RWPE2 (cell line): ENCODE measurements at regions not wholly inside any gene's neighbourhood (a gene's known extent, or its start where the extent isn't known, plus 50 kb on each side); places are given as distances from the start of the nearest gene placed in this dataset.

ENCODE experiments used
- ATAC-seq: fragments of 200-7000 bp; cut with Tn5 transposase; 3 replicates; pipeline ENCODE4 v1.9.1; 2021; ENCODE audit warnings: low read depth
- DNase-seq: peaks from one replicate; pipeline ENCODE4 v3.0.0-alpha.2; 2020; ENCODE audit warnings: low spot score
- H3K27ac ChIP-seq: fragments of 450-650 bp; 2 replicates; pipeline ENCODE4 v1.5.1; 2017; ENCODE audit warnings: mild to moderate bottlenecking; ENCODE audit not compliant: poor library complexity, severe bottlenecking
- H3K27me3 ChIP-seq: fragments of 250-450 bp; sonication (Bioruptor Pico); 2 replicates; pipeline ENCODE4 v1.5.1; 2021; ENCODE audit warnings: mild to moderate bottlenecking, moderate library complexity; ENCODE audit not compliant: insufficient read depth, poor library complexity, severe bottlenecking
- H3K36me3 ChIP-seq: fragments of 250-450 bp; sonication (Bioruptor Pico); 2 replicates; pipeline ENCODE4 v1.5.1; 2020; ENCODE audit warnings: low read depth, mild to moderate bottlenecking, moderate library complexity
- H3K4me1 ChIP-seq: fragments of 250-450 bp; sonication (Bioruptor Pico); 2 replicates; pipeline ENCODE4 v1.5.1; 2021; ENCODE audit warnings: mild to moderate bottlenecking, moderate library complexity; ENCODE audit not compliant: insufficient read depth, poor library complexity, severe bottlenecking
- H3K4me3 ChIP-seq: fragments of 250-450 bp; sonication (Bioruptor Pico); 2 replicates; pipeline ENCODE4 v1.5.1; 2021; ENCODE audit warnings: mild to moderate bottlenecking, moderate library complexity; ENCODE audit not compliant: severe bottlenecking
- H3K9me3 ChIP-seq: fragments of 250-450 bp; sonication (Bioruptor Pico); 2 replicates; pipeline ENCODE4 v1.5.1; 2021; ENCODE audit warnings: mild to moderate bottlenecking, moderate library complexity; ENCODE audit not compliant: severe bottlenecking
- TF ChIP-seq, protein P1 (sequence below): fragments of 450-650 bp; IDR thresholded peaks from one replicate; pipeline ENCODE4 v1.5.1; 2017; ENCODE audit warnings: mild to moderate bottlenecking, moderate library complexity; ENCODE audit not compliant: poor library complexity, severe bottlenecking

DNA sequence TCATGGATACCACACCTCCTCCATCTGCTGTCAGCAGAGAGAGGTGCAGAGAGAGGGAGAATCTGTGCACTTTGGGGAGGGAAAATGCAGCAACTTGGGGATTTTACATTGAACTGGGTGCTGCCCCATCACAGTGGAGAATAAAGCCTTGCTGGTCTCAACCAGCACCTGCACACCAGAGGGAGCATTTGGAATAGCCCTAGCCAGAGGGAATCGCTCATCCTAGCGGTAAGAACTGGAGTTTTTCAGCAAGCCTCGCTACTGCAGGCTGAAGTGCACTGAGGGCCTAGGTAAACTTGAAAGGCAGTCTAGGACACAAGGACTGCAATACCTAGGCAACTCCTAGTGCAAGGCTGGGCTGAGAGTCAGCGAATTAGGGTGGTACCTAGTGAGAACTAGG is 148.7 kb downstream of the KDR start:
- no peaks in the 10 kb centered on the region for H3K4me1 ChIP-seq
- TF ChIP-seq, protein P1, sequence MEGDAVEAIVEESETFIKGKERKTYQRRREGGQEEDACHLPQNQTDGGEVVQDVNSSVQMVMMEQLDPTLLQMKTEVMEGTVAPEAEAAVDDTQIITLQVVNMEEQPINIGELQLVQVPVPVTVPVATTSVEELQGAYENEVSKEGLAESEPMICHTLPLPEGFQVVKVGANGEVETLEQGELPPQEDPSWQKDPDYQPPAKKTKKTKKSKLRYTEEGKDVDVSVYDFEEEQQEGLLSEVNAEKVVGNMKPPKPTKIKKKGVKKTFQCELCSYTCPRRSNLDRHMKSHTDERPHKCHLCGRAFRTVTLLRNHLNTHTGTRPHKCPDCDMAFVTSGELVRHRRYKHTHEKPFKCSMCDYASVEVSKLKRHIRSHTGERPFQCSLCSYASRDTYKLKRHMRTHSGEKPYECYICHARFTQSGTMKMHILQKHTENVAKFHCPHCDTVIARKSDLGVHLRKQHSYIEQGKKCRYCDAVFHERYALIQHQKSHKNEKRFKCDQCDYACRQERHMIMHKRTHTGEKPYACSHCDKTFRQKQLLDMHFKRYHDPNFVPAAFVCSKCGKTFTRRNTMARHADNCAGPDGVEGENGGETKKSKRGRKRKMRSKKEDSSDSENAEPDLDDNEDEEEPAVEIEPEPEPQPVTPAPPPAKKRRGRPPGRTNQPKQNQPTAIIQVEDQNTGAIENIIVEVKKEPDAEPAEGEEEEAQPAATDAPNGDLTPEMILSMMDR, result peak; percentile 7
- H3K27ac ChIP-seq, result no peak overlapping the region
- no peaks in the 10 kb centered on the region for H3K27me3 ChIP-seq
- no peaks in the 10 kb centered on the region for H3K9me3 ChIP-seq
- ATAC-seq, result no peak
- no peak for DNase-seq
- no peaks in the 10 kb centered on the region for H3K36me3 ChIP-seq
- H3K4me3 ChIP-seq, result no peak overlapping the region

DNA sequence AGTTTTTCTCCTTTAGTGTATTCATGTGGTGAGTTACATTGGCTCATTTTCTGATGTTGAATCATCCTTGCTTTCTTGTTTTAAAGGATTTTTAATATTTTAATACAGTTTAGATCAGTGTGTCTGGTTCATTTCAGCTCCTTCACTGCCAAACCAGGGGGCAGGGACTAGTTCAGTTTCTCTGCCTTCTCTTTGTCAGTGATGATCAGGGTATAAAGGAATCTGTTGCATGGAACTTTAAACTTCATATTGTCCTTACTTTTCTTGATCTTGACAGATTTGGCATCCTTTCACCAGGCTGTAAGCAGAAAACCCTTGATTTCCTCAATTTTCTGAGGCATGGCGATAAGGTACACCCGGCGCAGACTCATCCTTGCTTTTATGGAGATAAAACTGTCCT is 149.4 kb downstream of the KDR start:
- Histone ChIP-seq H3K9me3 (no peaks in the 10 kb centered on the region), H3K4me1 (no peaks in the 10 kb centered on the region), H3K27ac (no peak overlapping the region), H3K4me3 (no peak overlapping the region), H3K36me3 (no peaks in the 10 kb centered on the region), H3K27me3 (no peaks in the 10 kb centered on the region)
- ATAC-seq (no peak), DNase-seq (no peak)
- TF ChIP-seq, protein P1, result no peak

DNA sequence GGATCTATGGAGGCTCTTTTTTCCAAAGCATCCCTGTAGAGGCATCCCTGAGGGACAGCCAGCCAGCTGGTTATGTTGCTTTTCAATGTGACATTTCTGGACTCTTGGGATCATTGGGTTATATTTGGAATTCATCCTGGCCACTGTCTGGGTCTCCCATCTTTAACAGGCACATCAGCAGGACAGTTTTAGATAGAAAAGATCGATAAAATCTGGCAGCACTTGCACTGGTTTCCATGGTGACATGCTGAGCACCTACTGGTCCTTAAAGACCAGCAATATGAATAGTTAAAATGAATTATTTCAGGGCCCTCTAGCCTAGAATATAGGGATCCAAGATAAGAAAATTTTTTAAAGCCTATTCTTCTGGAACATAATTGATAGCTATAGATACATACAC is 151.6 kb downstream of the KDR start:
- no peak overlapping the region for H3K4me3 ChIP-seq
- TF ChIP-seq, protein P1, result no peak
- H3K27me3 ChIP-seq, result no peaks in the 10 kb centered on the region
- no peak overlapping the region for H3K27ac ChIP-seq
- ATAC-seq (no peak), DNase-seq (no peak)
- no peaks in the 10 kb centered on the region for H3K4me1 ChIP-seq
- no peaks in the 10 kb centered on the region for H3K36me3 ChIP-seq
- no peaks in the 10 kb centered on the region for H3K9me3 ChIP-seq

DNA sequence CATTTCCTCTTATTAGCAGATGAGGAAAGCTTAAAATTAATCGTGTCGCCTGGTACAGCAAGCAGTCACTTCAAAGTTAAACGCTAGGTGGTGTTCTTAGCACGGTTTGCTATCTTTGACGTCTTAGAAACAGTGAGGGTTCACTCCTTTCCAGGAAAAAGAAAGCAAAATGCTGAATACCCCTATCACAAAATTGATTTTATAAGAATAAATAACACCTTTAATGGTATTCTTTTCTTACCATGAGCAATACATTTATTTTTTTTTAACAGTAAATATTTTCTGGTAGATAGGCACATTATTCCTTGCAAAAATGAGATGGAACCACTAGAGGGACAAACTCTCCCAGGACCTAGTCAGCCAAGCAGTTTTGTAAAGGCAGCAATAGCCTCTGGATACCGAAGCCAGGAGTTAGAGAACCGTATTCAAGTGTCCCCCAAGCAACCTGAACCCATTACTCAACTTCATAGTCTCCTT is 153.9 kb downstream of the KDR start:
- Histone ChIP-seq H3K27me3 (no peaks in the 10 kb centered on the region), H3K36me3 (no peaks in the 10 kb centered on the region), H3K4me1 (no peaks in the 10 kb centered on the region), H3K9me3 (no peaks in the 10 kb centered on the region), H3K27ac (no peak overlapping the region), H3K4me3 (no peak overlapping the region)
- TF ChIP-seq, protein P1, result peak; percentile 96
- peak; percentile 77 for ATAC-seq
- no peak for DNase-seq

DNA sequence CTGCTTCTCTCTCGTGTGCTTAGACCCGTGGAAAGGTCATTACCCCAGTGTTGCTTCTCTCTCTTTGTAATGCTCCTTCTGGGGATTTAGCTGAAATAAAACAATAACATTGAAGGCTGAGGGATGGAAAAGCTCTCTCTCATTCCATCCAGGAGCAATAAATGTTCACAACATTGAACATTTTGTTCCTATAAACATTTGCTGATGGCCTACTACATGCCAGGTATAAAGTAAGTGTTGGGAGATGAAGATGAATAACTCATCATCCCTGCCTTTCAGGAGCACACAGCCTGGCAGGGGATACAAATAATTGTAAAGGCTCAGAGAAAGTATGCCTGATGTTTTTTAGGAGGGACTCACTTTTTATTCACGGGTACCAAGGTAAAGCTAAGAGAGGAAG is 158.1 kb downstream of the KDR start:
- Histone ChIP-seq H3K4me3 (no peak overlapping the region), H3K27ac (no peak overlapping the region), H3K4me1 (no peaks in the 10 kb centered on the region), H3K27me3 (no peaks in the 10 kb centered on the region), H3K36me3 (no peaks in the 10 kb centered on the region), H3K9me3 (no peaks in the 10 kb centered on the region)
- no peak for DNase-seq
- ATAC-seq, result no peak
- TF ChIP-seq, protein P1, result no peak
